SK-N-DZ (cell line): ENCODE measurements at regions not wholly inside any gene's neighbourhood (a gene's known extent, or its start where the extent isn't known, plus 50 kb on each side); places are given as distances from the start of the nearest gene placed in this dataset.

Experiments used
- DNase-seq: peaks from one replicate; pipeline ENCODE4 v3.0.0-alpha.2; 2015; ENCODE audit warnings: low spot score

DNA sequence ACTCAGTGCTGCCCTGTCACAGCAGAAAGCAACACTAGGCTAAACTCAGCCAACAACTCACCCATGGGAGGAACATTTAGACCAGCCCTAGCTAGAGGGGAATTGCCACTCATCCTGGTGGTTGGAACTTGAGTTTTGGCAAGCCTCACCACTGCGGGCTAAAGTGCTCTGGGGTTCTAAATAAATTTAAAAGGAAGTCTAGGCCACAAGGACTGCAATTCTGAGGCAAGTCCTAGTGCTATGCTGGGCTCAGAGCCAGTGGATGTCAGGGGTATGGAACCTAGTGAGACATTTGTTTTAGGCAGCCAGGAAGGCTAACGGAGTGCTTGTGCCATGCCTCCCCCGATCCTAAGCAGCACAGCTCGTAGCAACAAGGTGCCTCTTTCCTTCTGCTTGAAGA is 78.0 kb downstream of the RGS13 start:
- no peak for DNase-seq

DNA sequence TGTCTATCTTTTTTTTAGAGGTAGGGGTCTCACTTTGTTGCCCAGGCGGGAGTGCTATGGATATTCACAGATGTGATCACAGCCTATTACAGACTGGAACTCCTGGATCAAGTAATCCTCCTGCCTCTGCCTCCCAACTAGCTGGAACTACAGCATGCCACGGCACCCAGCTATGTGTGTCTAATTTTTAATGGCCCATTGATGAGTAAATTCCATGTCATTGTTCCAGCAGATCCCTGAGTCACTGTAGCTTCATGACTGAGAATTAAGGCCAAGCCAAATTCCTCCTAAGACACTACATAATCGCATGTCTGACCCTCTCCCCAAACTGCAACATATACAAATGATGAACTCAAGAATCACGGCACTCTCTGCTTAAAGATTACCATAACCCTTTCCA is 84.2 kb upstream of the RGS2 start:
- no peak for DNase-seq

DNA sequence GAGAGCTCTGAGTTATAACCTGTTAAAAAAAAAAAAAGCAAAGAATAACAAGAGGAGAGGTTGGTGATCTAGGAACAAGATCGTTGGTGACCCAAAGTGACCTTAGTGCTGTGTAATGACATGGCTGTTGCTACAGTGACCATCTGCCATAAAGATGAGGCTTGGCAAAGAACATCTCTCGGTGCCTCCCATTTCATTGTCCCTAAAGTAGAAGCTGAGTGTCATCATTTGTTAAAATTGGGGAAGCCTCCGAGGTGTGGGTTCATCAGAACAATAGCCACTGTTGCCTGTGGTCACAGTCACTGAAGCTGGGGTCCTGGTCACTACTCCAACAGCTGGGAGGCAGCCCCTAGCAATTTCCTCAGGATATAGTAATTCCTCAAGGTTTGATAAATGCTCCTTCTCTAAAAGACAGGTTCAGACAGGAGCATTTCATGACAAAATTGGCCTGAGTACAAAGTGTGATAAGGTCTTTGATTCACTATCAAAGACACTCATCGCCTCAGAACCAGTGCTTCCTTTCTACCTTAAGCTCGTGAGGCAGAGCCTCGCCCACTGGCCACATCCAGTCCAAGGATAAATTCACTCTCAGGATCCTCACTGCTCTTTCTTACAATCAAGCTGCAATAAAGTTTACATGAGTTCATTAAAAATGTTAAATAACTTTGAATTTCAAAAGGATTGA is 81.9 kb upstream of the RGS2 start:
- no peak for DNase-seq

DNA sequence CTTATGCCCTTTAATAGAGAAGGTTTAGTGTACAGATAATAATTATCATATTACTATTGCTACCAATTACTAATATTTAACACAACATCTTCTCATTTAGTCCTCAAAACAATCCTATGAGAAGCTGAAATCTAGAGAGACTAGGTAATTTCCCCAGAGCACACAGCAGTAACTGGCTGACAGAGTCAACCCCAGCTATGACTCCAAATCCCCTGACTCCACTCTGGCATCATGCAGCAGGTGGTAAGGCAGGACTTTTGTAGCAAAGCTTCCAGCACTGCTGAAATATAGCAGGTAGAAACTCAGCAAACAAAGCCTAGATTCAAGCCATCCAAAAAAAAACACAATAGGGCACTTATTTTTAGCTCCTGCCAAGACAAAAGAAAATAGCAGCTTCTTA is 79.3 kb upstream of the RGS2 start:
- DNase-seq = no peak

DNA sequence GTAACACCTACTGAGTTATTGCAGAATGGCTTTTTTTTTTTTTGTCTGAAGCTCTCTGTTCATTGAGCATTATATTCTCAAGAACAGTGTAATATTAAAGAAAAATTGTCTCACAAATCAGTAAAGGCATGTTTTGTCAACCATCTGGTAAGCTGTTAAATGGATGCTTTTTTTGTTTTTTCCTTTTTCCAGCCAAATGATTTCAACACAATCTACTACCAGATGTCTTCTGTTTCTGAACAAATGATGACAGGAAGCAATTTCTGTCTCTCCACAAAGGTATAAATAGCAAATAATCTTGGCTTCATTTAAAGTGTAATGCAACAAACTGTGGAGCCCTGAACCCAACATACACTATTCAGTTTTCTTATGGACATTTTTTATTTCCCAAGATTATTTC is 78.6 kb upstream of the RGS2 start:
- no peak for DNase-seq

DNA sequence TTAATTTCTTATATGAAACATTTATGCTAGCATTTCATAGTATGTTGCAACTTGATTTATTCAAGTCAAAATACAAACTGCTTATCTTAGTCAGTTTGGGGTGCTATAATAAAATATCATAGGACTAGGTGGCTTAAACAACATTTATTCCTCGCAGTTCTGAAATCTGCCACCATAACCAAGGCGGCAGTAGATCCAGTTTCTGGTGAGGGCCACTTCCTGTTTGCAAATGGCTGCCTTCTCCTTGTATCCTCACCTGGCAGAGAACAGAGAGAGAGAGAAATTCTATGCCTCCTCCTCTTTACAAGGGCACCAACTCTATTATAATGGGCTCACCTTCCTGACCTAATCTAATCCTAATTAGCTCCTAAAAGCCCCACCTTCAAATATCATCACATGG is 76.1 kb upstream of the RGS2 start:
- DNase-seq = no peak

DNA sequence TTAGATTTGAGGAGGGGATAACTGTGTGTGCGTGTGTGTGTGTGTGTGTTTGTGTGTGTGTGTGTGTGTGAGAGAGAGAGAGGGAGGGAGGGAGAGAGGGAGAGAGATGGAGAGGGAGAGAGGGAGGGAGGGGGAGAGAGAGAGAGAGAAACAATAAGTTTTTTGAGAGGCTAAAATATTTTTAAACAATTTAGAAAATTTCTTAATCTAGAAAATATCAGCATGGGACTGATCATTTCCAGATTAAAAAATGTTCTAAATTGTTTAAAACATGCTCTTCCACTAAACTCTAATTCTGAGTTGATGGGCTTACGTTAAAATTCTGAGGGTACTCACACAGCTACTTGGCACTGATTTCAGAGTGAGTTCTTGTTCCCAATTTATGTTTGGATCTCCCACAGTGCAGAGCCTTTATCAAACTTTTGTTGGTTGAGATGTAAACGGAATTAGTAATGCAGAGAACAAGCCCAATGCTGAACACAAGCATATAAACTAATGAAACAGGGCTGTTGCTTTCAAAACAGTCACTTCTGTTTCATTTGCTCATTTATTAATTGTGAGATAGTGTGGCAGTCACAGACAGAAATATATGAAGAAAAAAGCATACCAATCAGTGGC is 73.4 kb upstream of the RGS2 start:
- no peak for DNase-seq

DNA sequence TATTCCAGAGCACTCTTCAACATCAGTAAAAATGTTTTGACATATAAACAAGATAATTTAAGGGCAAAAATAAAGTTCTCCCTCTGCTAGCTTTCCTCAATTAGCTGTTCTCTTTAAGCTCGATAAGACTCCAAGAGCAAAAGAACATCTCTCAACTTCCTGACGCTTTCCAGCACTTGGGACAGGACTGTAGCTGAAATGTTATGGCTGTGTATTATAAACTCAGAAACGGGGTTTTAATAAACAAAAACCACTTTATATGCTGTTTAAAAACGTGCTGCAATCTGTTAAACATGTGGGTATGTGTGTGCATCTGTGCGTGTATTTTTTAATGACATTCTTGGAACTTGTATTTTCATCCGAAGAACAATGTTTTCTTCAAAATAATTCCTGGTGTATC is 71.5 kb upstream of the RGS2 start:
- no peak for DNase-seq

DNA sequence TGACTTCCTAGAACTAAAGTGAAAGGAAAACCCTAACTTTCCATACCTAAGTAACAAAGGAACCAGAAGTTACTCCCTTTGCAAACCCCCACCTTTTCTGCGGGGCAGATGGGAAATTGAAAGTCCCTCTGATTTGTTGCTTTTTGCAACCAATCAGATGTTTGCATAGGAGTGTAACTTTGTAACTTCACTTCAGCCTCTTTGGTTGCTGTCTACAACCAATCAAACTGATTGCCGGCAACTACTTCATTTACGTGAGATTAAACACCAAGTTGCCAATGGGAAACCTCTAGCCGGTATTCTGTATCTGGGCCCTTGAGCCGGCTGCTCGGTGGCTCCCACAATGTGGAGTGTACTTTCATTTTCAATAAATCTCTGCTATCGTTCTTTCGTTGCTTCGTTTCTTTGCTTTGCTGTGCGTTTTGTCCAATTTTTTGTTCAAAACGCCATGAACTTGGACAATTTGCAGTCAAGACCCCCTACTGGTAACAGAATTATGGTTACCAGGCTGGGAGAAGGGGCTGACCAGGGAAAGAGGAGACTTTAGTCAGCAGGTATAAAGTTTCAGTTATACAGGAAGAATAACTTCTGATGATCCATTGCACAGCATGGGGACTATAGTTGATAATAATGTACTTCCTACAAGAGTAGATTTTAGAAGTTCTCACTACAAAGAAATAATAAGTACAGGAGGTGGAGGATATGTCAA is 69.2 kb upstream of the RGS2 start:
- no peak for DNase-seq

DNA sequence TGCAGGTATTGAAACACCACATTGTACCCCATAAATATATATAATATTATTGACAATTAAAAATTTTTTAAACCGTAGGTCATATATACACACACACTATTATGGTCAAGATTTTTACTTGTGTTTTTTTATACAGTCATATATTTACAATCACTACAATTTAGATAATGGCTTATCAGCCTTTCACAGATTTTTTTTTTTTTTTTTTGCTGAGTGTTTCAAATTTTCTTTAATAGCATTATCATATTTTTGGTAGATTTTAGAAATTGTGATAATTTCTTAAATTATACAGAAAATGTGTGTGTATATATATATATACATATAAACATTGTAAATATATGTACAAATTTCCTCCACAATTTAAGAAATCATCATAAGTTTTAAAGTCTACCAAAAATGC is 68.6 kb upstream of the RGS2 start:
- no peak for DNase-seq

DNA sequence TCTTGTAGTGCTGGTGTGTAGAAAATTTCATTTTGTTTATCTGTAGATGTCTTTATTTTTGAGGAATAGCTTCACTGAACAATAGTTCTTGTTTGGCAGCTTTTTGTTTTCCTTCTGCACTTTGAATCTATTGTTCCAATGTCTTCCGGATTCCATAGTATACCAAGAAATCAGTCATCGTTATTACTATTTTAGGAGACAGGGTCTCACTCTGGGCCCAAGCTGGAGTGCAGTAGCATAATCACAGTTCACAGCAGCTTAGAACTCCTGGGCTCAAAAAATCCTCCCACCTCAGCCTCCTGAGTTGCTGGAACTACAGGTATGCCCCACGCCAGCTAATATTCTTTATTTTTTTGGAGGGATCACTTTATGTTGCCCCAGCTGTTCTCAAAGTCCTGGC is 67.7 kb upstream of the RGS2 start:
- no peak for DNase-seq

DNA sequence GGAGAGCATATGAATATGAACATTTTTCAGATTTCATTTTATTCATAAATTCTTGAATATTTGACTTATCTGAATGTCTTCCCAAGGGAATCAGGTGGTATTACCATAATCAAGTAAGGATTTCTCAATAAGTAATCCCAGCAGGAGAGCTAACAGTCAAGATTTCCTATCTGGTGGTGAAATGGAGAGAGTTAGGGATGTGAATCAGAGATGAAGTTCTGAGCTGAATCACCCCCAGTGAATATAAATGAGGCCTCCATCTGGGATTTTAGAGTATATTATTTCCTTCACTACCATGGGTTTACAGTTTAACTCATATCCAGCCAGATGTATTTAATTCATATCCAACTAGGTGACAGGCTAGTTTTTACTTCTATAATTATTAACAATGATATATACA is 61.5 kb upstream of the RGS2 start:
- no peak for DNase-seq

DNA sequence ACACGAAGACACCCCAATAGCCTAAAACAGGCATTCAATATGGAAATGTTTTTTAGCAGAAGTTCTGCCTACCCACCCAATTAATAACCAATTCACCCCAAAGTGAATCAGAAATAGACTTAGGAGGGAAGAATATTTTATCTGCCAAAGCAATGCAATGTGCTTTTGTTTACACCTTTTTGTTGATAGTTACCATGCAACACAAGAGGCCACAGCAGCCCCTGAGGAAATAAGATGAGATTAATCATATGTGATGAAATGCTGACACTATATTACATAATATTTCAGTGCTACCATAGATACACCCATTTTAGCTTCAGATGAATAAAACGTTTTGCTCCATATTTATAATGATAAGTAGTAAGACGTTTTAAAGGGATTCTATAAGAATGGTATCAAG is 60.9 kb upstream of the RGS2 start:
- DNase-seq = no peak

DNA sequence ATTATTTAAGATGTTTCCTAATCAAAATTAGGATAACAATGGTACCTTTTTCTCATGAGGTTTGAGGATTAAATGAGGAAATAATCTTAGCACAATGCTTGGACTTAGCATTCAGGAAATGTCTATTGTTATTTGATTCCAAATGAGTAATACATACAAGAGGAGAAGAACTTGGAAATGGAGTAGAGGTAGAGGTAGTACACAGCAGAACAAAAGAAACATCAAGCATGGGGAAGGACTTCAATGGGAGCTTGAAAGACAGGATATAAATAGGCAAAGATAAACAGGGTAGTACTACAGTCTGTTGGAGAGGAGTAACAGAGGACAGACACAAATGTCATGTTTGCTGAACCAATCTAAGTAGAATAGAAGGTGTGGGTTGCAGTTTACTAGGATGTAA is 59.5 kb upstream of the RGS2 start:
- no peak for DNase-seq

DNA sequence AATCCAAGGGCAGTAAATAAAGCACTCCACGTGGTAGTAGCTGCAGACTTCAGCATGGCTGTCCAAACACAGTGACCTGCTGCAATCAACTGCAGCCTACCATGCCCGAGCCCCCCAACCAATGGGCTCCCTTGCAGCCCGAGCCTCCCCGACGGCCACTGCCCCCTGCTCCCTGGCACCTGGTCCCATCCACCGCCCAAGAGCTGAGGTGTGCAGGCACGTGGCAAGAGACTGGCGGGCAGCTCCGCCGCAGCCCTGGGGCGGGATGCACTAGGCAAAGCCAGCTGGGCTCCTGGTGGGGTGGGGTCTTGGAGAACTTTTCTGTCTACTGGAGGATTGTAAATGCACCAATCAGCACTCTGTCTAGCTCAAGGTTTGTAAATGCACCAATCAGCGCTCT is 57.6 kb upstream of the RGS2 start:
- DNase-seq = no peak

DNA sequence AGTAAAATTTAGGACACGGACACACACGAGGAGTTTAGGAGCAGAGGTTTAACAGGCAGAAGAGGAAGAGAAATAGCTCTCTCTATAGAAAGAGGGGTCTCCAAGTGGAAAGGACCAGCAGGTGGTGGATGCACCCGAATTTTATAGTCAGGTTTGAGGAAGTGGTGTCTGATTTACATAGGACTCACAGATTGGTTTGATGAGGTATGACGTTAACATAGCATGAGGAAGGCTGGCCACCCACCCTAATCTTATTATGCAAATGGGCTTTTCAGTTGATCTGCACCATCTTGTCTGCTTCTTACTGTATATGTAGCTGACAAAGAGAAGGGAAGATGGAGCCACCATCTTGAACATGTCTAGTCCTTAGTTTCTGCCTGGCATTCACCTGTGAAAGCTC is 52.5 kb upstream of the RGS2 start:
- peak; percentile 56 for DNase-seq

DNA sequence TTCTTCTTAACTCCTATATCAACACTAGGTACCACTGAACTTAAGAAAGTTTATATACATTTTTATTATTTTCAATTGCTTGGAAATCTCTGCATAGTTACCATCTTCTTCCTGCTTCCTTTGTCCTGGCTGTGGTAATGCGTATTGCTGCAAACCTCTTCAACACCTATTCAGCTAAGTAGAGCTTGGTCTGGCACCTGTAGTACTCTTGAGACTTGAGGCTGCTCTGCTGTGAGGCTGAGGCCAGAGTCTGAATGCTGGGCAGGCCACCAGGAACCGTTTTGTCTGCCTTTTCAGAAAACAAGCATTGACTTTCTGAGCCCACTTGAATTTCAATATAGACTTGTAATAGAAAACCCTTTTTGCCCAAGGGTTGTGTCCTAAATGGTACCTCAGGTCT is 52.0 kb upstream of the RGS2 start:
- no peak for DNase-seq

DNA sequence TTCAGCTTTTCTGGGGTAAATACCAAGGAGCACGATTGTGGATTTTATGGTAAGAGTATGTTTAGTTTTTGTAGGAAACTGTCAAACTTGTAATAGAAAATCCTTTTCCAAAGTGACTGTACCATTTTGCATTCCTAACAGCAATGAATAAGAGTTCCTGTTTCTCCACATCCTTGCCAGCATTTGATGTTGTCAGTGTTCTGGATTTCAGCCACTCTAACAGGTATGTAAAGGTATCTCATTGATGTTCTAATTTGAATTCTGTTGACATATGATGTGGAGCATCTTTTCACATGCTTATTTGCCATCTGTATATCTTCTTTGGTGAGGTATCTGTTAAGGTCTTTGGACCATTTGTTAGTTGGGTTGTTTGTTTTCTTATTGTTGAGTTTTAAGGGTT is 50.3 kb upstream of the RGS2 start:
- no peak for DNase-seq
